Thymus (tissue), 11 donors: ENCODE measurements at regions not wholly inside any gene's neighbourhood (a gene's known extent, or its start where the extent isn't known, plus 50 kb on each side); places are given as distances from the start of the nearest gene placed in this dataset.

Source experiments
- DNase-seq, 9 donors: peaks; one replicate each; pipeline ENCODE4 v3.0.0-alpha.2; 2013; ENCODE audit warnings: low spot score in 9 of 9, low read depth in 6 of 9, missing footprints in 1 of 9
- H3K27ac ChIP-seq, 2 donors: one replicate each; pipeline ENCODE4 v1.5.1; 2013; ENCODE audit warnings: control low read depth in 1 of 2, low read depth in 1 of 2, low read length in 1 of 2, mild to moderate bottlenecking in 1 of 2, moderate library complexity in 1 of 2
- H3K27me3 ChIP-seq, 2 donors: one replicate each; pipeline ENCODE4 v1.5.1; 2013; ENCODE audit warnings: low read length in 1 of 2; ENCODE audit not compliant: control insufficient read depth in 2 of 2, insufficient read depth in 1 of 2
- H3K36me3 ChIP-seq, 2 donors: one replicate each; pipeline ENCODE4 v1.5.1; 2013; ENCODE audit warnings: low read length in 1 of 2, mild to moderate bottlenecking in 1 of 2, moderate library complexity in 1 of 2; ENCODE audit not compliant: control insufficient read depth in 2 of 2, insufficient read depth in 2 of 2
- H3K4me1 ChIP-seq, 2 donors: one replicate each; pipeline ENCODE4 v1.5.1; 2013; ENCODE audit warnings: low read length in 2 of 2; ENCODE audit not compliant: control insufficient read depth in 2 of 2, insufficient read depth in 2 of 2
- H3K4me3 ChIP-seq, 2 donors: one replicate each; pipeline ENCODE4 v1.5.1; 2013; ENCODE audit warnings: low read length in 2 of 2, control low read depth in 1 of 2, mild to moderate bottlenecking in 1 of 2
- H3K9me3 ChIP-seq, 2 donors: one replicate each; pipeline ENCODE4 v1.5.1; 2013; ENCODE audit warnings: low read length in 1 of 2, mild to moderate bottlenecking in 1 of 2; ENCODE audit not compliant: control insufficient read depth in 2 of 2, insufficient read depth in 1 of 2
- whole genome bisulfite sequencing: extraction: QIAGEN DNeasy Blood & Tissue Kit; methylation state at CpG from one replicate; pipeline ENCODE4 v1.1.7; 2013; 5-methylcytosine and 5-hydroxymethylcytosine counted together
- donor health status: healthy.

DNA sequence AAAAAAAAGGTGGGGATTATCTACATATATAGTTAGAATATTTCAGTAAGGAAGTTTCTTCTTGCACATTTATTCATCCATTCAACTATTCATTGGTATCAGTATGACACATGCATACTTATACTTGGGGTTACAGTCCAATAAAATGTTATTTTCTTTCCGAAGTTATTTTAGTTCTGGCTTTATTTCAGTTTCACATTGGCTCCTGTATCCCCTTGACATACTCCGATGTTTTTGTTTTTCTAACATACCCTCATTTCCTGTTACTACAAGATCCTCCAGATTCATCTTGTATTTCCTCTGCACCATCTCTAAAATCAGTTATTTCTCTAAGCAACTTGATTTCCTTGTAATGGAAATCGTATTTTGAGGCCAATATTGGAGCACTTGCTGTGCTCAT lies 435.5 kb upstream of the MON1B start:
- H3K9me3 ChIP-seq = no peaks in the 10 kb centered on the region
- WGBS = 92% methylated on average over 3 of the region's 3 CpGs
- H3K27ac ChIP-seq = no peak overlapping the region
- no peaks in the 10 kb centered on the region for H3K27me3 ChIP-seq
- no peak for DNase-seq
- H3K36me3 ChIP-seq = no peaks in the 10 kb centered on the region
- no peaks in the 10 kb centered on the region for H3K4me1 ChIP-seq
- H3K4me3 ChIP-seq = no peak overlapping the region

DNA sequence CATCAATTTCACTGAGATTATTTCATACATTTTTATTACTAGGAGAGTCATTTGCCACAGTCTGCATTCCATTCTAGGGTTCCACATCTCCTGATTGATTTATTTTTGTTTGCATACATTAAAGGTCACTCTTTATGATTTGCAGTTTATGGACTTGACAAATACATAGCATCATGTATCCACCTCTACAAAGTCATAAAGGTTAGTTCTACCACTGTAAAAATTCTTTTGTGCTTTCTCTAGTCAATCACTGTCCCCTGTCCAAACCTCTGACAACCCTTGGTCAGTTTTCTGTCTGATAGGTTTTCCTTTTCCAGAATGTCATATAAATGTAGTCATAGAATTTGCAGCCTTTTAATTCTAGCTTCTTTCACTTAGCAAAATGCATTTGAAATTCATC lies 434.6 kb upstream of the MON1B start:
- DNase-seq = no peak
- Histone ChIP-seq H3K27ac (no peak overlapping the region), H3K4me1 (no peaks in the 10 kb centered on the region), H3K9me3 (no peaks in the 10 kb centered on the region), H3K36me3 (no peaks in the 10 kb centered on the region), H3K4me3 (no peak overlapping the region), H3K27me3 (no peaks in the 10 kb centered on the region)

DNA sequence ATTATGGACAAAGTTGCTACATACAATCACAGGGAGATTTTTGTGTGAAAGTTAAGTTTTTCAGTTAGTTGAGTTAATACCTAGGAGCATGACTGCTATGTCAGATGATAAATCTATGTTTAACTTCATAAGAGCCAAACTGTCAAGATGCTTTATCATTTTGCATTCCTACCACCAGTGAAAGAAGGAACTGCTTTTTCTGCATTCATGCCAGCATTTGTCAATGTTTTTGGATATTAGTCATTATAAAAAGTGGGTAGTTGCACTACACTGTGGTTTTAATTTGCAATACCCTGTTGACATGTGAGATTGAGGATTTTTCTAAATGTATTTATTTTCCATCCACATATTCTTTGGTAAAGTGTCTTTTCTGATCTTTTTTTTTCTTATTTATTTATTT lies 434.0 kb upstream of the MON1B start:
- Histone ChIP-seq H3K4me1 (no peaks in the 10 kb centered on the region), H3K27ac (no peak overlapping the region), H3K27me3 (no peaks in the 10 kb centered on the region), H3K36me3 (no peaks in the 10 kb centered on the region), H3K9me3 (no peaks in the 10 kb centered on the region), H3K4me3 (no peak overlapping the region)
- DNase-seq = no peak

DNA sequence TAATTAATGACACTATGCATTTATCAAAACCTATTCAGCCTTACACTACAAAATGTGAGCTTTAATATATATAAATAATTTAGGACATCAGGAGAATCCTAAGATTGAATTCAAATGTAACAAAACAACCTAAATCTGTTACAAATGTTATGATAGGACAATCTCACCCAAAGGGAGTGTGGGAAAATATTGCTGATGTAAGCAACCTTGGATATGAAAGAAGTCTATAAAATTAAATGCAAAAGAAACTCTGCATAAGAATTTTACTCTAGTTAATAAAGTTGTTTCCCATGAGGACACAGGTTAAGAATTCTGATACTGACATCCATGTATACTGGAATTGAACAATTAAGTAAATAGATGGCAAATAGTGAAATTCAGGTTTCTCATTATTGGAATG lies 424.5 kb upstream of the MON1B start:
- no peak overlapping the region for H3K27ac ChIP-seq
- H3K4me3 ChIP-seq = no peak overlapping the region
- H3K4me1 ChIP-seq = no peaks in the 10 kb centered on the region
- H3K27me3 ChIP-seq = no peaks in the 10 kb centered on the region
- H3K9me3 ChIP-seq = peaks cover 0 to 9% of the 10 kb centered on the region in 2 donors
- H3K36me3 ChIP-seq = no peaks in the 10 kb centered on the region
- DNase-seq = no peak

DNA sequence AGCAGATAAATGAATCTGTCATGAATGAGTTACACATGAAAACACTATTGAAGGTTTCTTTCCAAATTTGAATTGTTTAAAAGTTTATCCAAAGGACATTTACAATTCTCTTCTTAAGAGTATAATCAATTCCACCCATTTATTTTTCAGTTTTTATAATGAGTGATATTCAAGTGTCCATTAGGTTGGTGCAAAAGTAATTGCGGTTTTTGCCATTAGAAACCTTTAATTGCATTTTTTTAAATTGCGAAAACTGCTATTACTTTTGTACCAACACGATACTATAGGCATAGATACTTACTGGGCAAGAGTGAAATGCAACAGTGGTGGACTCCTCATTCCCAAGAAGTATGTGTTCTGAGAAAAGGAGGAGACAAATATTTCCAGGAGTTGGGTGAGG lies 422.7 kb upstream of the MON1B start:
- Histone ChIP-seq H3K27me3 (no peaks in the 10 kb centered on the region), H3K4me3 (no peak overlapping the region), H3K9me3 (peaks cover 0 to 4% of the 10 kb centered on the region in 2 donors), H3K27ac (no peak overlapping the region), H3K4me1 (no peaks in the 10 kb centered on the region), H3K36me3 (no peaks in the 10 kb centered on the region)
- DNase-seq = no peak
- WGBS = 97% methylated on average over 3 of the region's 3 CpGs

DNA sequence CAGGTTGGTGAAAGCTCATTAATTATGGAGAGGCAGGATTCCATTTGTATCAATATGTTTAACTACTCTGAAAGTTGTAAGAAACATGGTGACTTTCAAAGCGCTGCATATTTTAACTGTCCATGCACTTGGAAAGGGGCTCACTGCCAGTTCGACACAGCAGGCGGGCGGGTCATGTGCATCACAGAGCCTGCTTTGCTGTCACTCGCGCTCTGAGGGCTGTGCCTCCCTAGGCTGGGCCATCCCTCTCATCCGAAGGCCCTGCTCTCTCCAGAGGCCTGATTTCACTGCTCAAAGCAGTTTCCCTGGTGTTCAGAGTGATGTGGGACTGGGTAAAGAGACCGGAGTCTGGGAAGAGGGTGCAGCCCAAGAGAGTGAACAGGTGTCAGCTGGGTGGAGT lies 422.0 kb upstream of the MON1B start:
- H3K36me3 ChIP-seq = no peaks in the 10 kb centered on the region
- no peak overlapping the region for H3K27ac ChIP-seq
- H3K27me3 ChIP-seq = no peaks in the 10 kb centered on the region
- no peak for DNase-seq
- H3K4me3 ChIP-seq = no peak overlapping the region
- WGBS = 94% methylated on average over 8 of the region's 8 CpGs
- peaks cover 0 to 4% of the 10 kb centered on the region in 2 donors for H3K9me3 ChIP-seq
- H3K4me1 ChIP-seq = no peaks in the 10 kb centered on the region

DNA sequence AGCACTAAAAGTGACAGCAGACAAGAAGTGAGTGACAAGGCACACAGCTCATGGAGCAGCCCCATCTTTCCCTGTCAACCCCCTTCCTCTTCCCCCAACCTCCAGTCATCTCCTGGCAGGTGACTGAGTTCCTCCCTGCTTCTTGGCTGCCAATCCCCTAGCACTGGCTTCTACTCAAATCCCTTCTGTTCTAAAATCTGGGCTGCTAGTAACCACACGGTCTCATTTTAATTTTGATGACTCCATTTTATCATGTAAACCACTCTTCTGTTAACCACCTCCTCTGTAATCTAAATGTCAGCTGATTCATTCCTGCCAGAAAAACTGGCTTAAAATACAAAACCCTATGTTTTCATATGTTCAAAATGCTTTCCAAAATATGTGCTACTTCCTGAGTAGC lies 419.8 kb upstream of the MON1B start:
- H3K4me1 ChIP-seq = no peaks in the 10 kb centered on the region
- 90% methylated on average over 1 of the region's 1 CpG for WGBS
- no peaks in the 10 kb centered on the region for H3K27me3 ChIP-seq
- no peak for DNase-seq
- H3K4me3 ChIP-seq = no peak overlapping the region
- H3K9me3 ChIP-seq = peaks cover 0 to 4% of the 10 kb centered on the region in 2 donors
- H3K27ac ChIP-seq = no peak overlapping the region
- no peaks in the 10 kb centered on the region for H3K36me3 ChIP-seq

DNA sequence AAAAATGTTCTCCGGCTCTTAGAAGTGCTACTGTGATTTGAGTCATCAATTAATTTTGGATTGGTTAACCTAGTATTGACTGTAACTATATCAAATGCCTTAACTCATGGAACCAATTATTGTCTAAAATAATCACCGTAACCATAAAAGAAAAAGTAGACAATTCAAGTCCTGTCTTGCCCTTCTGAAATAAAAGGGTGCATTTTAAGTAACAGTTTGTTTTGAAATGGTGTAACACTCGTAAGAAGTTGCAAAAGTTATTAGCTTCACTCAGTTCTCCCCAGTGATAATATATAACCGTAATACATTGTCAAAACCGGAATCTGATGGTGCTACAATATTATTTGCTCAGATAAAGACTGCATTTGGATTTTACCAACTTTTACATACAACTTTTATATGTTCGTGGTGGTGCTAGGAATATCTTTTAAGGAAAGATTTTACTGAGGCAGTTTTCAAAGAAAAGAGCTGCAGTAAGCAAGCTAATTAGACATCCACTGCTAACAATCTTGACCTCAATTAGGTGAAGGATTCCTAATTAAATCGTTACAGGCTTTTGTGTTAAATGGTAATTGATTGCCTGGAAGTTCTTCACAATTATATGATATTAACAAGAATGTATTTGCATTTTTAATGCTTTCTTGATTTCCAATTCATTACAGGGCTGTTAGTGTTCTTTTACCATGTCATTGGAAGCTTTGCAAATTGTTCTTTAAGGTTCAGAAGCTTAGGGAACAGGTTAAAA lies 413.1 kb upstream of the MON1B start:
- no peak for DNase-seq
- H3K4me1 ChIP-seq = no peaks in the 10 kb centered on the region
- H3K27me3 ChIP-seq = no peaks in the 10 kb centered on the region
- H3K36me3 ChIP-seq = no peaks in the 10 kb centered on the region
- 89% methylated on average over 7 of the region's 7 CpGs for WGBS
- no peaks in the 10 kb centered on the region for H3K9me3 ChIP-seq
- H3K4me3 ChIP-seq = no peak overlapping the region
- no peak overlapping the region for H3K27ac ChIP-seq

DNA sequence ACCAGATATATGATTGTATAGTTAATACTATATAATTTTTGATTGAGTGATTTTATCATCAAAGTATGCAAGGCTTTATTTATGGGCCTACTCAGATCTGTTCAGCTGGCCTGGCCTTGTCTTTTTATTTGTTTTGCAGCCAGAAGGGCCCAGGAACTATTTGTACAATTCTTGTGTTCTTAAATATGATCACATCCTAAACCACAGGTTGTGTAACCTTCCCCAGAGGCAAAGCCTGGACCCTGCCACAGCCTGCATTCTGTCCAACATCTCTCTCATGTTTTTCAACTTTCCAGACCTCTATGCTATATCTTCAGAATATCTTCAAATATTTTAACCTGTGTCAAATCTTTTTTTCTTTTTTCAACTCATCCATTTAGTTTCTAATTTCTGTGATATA lies 410.4 kb upstream of the MON1B start:
- Histone ChIP-seq H3K9me3 (no peaks in the 10 kb centered on the region), H3K4me1 (no peaks in the 10 kb centered on the region), H3K27me3 (no peaks in the 10 kb centered on the region), H3K27ac (no peak overlapping the region), H3K36me3 (no peaks in the 10 kb centered on the region), H3K4me3 (no peak overlapping the region)
- DNase-seq = no peak

DNA sequence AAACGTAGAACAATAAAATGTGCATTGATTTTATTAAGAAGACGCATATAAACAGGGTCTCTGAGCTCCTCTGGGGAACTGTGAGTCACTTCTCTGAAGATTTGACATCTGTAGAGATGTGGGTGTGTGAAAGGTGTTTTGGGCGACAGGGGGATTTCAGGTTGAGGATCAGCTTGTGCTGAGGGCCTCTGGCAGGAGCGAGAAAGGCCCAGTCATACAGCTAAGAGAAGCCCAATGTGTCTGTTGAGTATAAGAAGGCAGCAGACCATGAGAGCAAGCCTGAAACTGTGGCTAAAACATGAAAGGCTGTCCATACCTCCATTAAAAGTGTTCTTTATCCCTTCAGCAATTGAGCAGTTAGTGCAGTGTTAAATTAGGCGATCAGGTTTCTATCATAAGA lies 406.5 kb upstream of the MON1B start:
- DNase-seq = no peak
- Histone ChIP-seq H3K36me3 (no peaks in the 10 kb centered on the region), H3K9me3 (no peaks in the 10 kb centered on the region), H3K4me1 (no peaks in the 10 kb centered on the region), H3K4me3 (no peak overlapping the region), H3K27ac (no peak overlapping the region), H3K27me3 (no peaks in the 10 kb centered on the region)
- WGBS = 91% methylated on average over 5 of the region's 5 CpGs
